ENCODE measurements at regions not wholly inside any gene's neighbourhood (a gene's known extent, or its start where the extent isn't known, plus 50 kb on each side); places are given as distances from the start of the nearest gene placed in this dataset.

DNA sequence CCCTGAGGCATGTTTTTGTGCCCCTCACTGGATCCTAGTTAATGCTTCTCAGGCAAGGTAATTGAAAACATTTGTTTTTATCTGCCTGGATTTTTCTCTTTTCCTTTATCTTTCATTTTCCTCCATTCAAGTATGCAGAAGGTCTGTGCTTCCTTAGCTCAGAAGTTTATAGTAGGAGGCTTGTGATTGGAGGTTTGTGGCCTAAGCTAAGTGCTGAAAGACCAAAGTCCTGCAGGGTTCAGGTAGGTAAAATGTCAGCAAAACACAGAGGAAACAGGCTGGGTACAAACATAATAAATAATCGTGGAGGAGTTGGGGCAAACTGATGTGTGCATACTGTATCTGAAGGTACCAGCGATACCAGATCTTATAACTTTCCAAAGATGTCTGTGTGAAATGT, 230.9 kb upstream of the KLF4 start:
- TF ChIP-seq, protein P1, sequence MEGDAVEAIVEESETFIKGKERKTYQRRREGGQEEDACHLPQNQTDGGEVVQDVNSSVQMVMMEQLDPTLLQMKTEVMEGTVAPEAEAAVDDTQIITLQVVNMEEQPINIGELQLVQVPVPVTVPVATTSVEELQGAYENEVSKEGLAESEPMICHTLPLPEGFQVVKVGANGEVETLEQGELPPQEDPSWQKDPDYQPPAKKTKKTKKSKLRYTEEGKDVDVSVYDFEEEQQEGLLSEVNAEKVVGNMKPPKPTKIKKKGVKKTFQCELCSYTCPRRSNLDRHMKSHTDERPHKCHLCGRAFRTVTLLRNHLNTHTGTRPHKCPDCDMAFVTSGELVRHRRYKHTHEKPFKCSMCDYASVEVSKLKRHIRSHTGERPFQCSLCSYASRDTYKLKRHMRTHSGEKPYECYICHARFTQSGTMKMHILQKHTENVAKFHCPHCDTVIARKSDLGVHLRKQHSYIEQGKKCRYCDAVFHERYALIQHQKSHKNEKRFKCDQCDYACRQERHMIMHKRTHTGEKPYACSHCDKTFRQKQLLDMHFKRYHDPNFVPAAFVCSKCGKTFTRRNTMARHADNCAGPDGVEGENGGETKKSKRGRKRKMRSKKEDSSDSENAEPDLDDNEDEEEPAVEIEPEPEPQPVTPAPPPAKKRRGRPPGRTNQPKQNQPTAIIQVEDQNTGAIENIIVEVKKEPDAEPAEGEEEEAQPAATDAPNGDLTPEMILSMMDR (IDR thresholded peaks at IDR 0.05; ENCODE audit: low read depth, low read length) = no peak
- no peak for TF ChIP-seq EZH2phosphoT487 (IDR thresholded peaks at IDR 0.05; ENCODE audit: low read depth)
